Transverse colon (tissue), 3 donors: ENCODE measurements at regions not wholly inside any gene's neighbourhood (a gene's known extent, or its start where the extent isn't known, plus 50 kb on each side); places are given as distances from the start of the nearest gene placed in this dataset.

Experiments
- POLR2A ChIP-seq: fragments of 450-650 bp; IDR thresholded peaks from one replicate; pipeline ENCODE4 v1.6.1; 2016; ENCODE audit warnings: antibody characterized with exemption, mild to moderate bottlenecking, moderate library complexity
- TF ChIP-seq, protein P1 (sequence below), 5 experiments: fragments of 200-600 bp in 3 of 5; fragments of 450-650 bp in 2 of 5; sonication (generic) in 3 of 5; IDR thresholded peaks; 1 replicate in 2 of 5; 2 replicates in 3 of 5; pipeline ENCODE4 v1.5.1; 2016 to 2017; ENCODE audit warnings: antibody characterized with exemption in 5 of 5, inconsistent platforms in 3 of 5, mild to moderate bottlenecking in 2 of 5, moderate library complexity in 1 of 5

DNA sequence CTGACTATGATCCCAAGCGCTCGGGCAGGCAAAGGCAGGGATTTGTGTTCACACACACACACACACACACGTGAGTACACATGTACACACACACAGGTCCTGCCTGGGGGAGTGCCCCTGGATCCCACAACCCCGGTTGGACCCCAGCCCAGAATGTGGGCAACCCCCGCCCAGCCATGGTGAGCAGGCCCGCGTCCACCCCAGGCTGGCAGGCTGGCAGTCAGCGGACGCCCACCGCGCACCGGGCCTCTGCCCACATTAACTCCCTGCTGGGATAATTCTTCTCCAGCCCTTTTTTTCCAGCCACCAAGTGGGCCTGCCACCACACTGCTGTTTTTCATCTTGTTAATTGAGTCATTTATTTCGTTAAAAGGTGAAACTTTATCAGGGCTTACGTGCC is 256.2 kb downstream of the BCL11B start:
- TF ChIP-seq, protein P1, sequence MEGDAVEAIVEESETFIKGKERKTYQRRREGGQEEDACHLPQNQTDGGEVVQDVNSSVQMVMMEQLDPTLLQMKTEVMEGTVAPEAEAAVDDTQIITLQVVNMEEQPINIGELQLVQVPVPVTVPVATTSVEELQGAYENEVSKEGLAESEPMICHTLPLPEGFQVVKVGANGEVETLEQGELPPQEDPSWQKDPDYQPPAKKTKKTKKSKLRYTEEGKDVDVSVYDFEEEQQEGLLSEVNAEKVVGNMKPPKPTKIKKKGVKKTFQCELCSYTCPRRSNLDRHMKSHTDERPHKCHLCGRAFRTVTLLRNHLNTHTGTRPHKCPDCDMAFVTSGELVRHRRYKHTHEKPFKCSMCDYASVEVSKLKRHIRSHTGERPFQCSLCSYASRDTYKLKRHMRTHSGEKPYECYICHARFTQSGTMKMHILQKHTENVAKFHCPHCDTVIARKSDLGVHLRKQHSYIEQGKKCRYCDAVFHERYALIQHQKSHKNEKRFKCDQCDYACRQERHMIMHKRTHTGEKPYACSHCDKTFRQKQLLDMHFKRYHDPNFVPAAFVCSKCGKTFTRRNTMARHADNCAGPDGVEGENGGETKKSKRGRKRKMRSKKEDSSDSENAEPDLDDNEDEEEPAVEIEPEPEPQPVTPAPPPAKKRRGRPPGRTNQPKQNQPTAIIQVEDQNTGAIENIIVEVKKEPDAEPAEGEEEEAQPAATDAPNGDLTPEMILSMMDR (IDR thresholded peaks at IDR 0.05) = no peak
- no peak for TF ChIP-seq POLR2A
